HFFc6 (cell line): ENCODE measurements at regions not wholly inside any gene's neighbourhood (a gene's known extent, or its start where the extent isn't known, plus 50 kb on each side); places are given as distances from the start of the nearest gene placed in this dataset.

Experiments
- DNase-seq: peaks from one replicate; pipeline ENCODE4 v3.0.0-alpha.2; 2018
- H3K27ac Mint-ChIP-seq: 2 replicates; pipeline ENCODE4 v1.8.0; 2020; ENCODE audit warnings: mild to moderate bottlenecking, mixed read lengths
- H3K27me3 Mint-ChIP-seq: 2 replicates; pipeline ENCODE4 v1.8.0; 2021; ENCODE audit warnings: mild to moderate bottlenecking, moderate library complexity, mixed read lengths; ENCODE audit not compliant: insufficient read depth
- H3K36me3 Mint-ChIP-seq: 2 replicates; pipeline ENCODE4 v1.8.0; 2021; ENCODE audit warnings: low read depth, mixed read lengths
- H3K4me1 Mint-ChIP-seq: 2 replicates; pipeline ENCODE4 v1.8.0; 2020; ENCODE audit warnings: low read depth, mixed read lengths
- H3K4me3 Mint-ChIP-seq: 2 replicates; pipeline ENCODE4 v1.8.0; 2020; ENCODE audit warnings: mild to moderate bottlenecking, moderate library complexity, mixed read lengths
- H3K9me3 Mint-ChIP-seq: 2 replicates; pipeline ENCODE4 v1.8.0; 2020; ENCODE audit warnings: mild to moderate bottlenecking, mixed read lengths
- CTCF ChIP-seq: fragments of 200-600 bp; sonication (generic); IDR thresholded peaks from 2 replicates; pipeline ENCODE4 v1.5.0; 2021; ENCODE audit warnings: antibody characterized with exemption, mild to moderate bottlenecking

GRCh38 chr2:158034198-158034866 lies 67.3 kb upstream of the UPP2 start:
- Mint-ChIP-seq H3K36me3 (no peaks in the 10 kb centered on the region), H3K27ac (no peak overlapping the region), H3K4me3 (no peak overlapping the region), H3K27me3 (peaks cover 23% of the 10 kb centered on the region), H3K4me1 (no peaks in the 10 kb centered on the region), H3K9me3 (no peaks in the 10 kb centered on the region)
- TF ChIP-seq CTCF = peak; percentile 75
- DNase-seq = peak; percentile 53

GRCh38 chr2:158031371-158031770 lies 70.3 kb upstream of the UPP2 start:
- Mint-ChIP-seq H3K27me3 (peaks cover 19% of the 10 kb centered on the region), H3K27ac (no peak overlapping the region), H3K36me3 (no peaks in the 10 kb centered on the region), H3K4me1 (no peaks in the 10 kb centered on the region; the same call in 1 of the 2 replicates), H3K4me3 (no peak overlapping the region), H3K9me3 (no peaks in the 10 kb centered on the region)
- DNase-seq = no peak
- TF ChIP-seq CTCF = no peak

GRCh38 chr2:158025255-158025996 lies 76.2 kb upstream of the UPP2 start:
- Mint-ChIP-seq H3K4me3 (peak overlapping the region; percentile 28; the same call in 1 of the 2 replicates), H3K27me3 (peaks cover 3% of the 10 kb centered on the region; the same call in 1 of the 2 replicates), H3K27ac (peak overlapping the region; percentile 85), H3K36me3 (no peaks in the 10 kb centered on the region), H3K9me3 (no peaks in the 10 kb centered on the region), H3K4me1 (peaks cover 21% of the 10 kb centered on the region)
- peak; percentile 71 for DNase-seq
- TF ChIP-seq CTCF = no peak

GRCh38 chr2:158024288-158024898 lies 77.3 kb upstream of the UPP2 start:
- peak; percentile 41 for DNase-seq
- Mint-ChIP-seq H3K4me1 (peaks cover 21% of the 10 kb centered on the region), H3K9me3 (no peaks in the 10 kb centered on the region), H3K27ac (peak overlapping the region; percentile 51), H3K36me3 (no peaks in the 10 kb centered on the region), H3K4me3 (no peak overlapping the region), H3K27me3 (peaks cover 7% of the 10 kb centered on the region; the same call in 1 of the 2 replicates)
- TF ChIP-seq CTCF = peak; percentile 95

- no peak for TF ChIP-seq CTCF
- DNase-seq = no peak
- peaks cover 21% of the 10 kb centered on the region for H3K4me1 Mint-ChIP-seq
- peaks cover 7% of the 10 kb centered on the region for H3K27me3 Mint-ChIP-seq
- H3K27ac Mint-ChIP-seq = no peak overlapping the region
- no peak overlapping the region for H3K4me3 Mint-ChIP-seq
- H3K9me3 Mint-ChIP-seq = no peaks in the 10 kb centered on the region
- no peaks in the 10 kb centered on the region for H3K36me3 Mint-ChIP-seq
These were observed 78.8 kb upstream of the UPP2 start for GRCh38 chr2:158022888-158023287.
